Endothelial cell of umbilical vein (primary cell): ENCODE measurements at regions not wholly inside any gene's neighbourhood (a gene's known extent, or its start where the extent isn't known, plus 50 kb on each side); places are given as distances from the start of the nearest gene placed in this dataset.

Experiments used
- BruUV-seq: library from RNA; stranded (reverse); fragments of 400-500 nt; replicated peaks from 2 replicates; lab custom pipeline; 2021; lab: Mats Ljungman, UMichigan
- CTCF ChIA-PET: fragments of 300-600, 350-600 bp; sonication (Branson Sonifier 250); formaldehyde crosslinking; loops from one replicate; lab custom pipeline; 2021; ENCODE audit warnings: antibody characterized with exemption, inconsistent platforms; lab: Charles Lee
- POLR2A ChIA-PET: fragments of 300-600, 350-600 bp; sonication (Branson Sonifier 250); formaldehyde crosslinking; loops from one replicate; lab custom pipeline; 2021; ENCODE audit warnings: antibody characterized with exemption, inconsistent platforms; lab: Charles Lee
- DNase-seq: peaks from one replicate; pipeline ENCODE4 v3.0.0-alpha.2; 2011; ENCODE audit warnings: low read depth, low spot score
- FAIRE-seq: peaks from 2 replicates; lab custom pipeline; 2011; peaks lifted over from hg19 to GRCh38; lab: Jason Lieb, UNC
- H2AFZ ChIP-seq: 2 replicates; pipeline ENCODE4 v1.6.0; 2012; ENCODE audit warnings: low read depth, low read length, control low read depth, inconsistent platforms
- H3K27ac ChIP-seq: 2 replicates; pipeline ENCODE4 v1.5.1; 2011; ENCODE audit warnings: low read depth, mild to moderate bottlenecking, control low read depth, low read length, moderate library complexity; ENCODE audit not compliant: insufficient read depth
- H3K27me3 ChIP-seq, 2 experiments: 2 replicates each; pipeline versions ENCODE4 v1.6.0 to v1.6.1; 2011; ENCODE audit warnings: low read length in 2 of 2, mixed read lengths in 1 of 2; ENCODE audit not compliant: control insufficient read depth in 2 of 2, insufficient read depth in 2 of 2
- H3K36me3 ChIP-seq, 2 experiments: 2 replicates in 1 of 2; 3 replicates in 1 of 2; pipeline ENCODE4 v1.5.1; 2011; ENCODE audit warnings: low read length in 2 of 2, mild to moderate bottlenecking in 1 of 2, moderate library complexity in 1 of 2; ENCODE audit not compliant: control insufficient read depth in 2 of 2, insufficient read depth in 2 of 2; ENCODE audit errors: extremely low read depth in 1 of 2
- H3K4me1 ChIP-seq: 3 replicates; pipeline ENCODE4 v1.5.1; 2011; ENCODE audit warnings: mild to moderate bottlenecking, low read length; ENCODE audit not compliant: control insufficient read depth, insufficient read depth; ENCODE audit errors: extremely low read depth
- H3K4me2 ChIP-seq: 2 replicates; pipeline ENCODE4 v1.6.1; 2011; ENCODE audit warnings: low read length, control low read depth, mixed read lengths; ENCODE audit not compliant: insufficient read depth
- H3K4me3 ChIP-seq, 3 experiments: fragments of 200-600 bp in 1 of 3; sonication (generic), shearing (Covaris generic) in 1 of 3; replicated peaks in 1 of 3; 2 replicates each; pipeline ENCODE4 v1.5.1; 2011 to 2016; ENCODE audit warnings: control low read depth in 3 of 3, low read length in 3 of 3, mild to moderate bottlenecking in 2 of 3, inconsistent platforms in 1 of 3, low read depth in 1 of 3, moderate library complexity in 1 of 3; ENCODE audit not compliant: insufficient read depth in 1 of 3
- H3K79me2 ChIP-seq: 2 replicates; pipeline ENCODE4 v1.6.0; 2012; ENCODE audit warnings: low read length, inconsistent platforms; ENCODE audit not compliant: control insufficient read depth, insufficient read depth
- H3K9ac ChIP-seq: replicated peaks from 2 replicates; pipeline ENCODE3; 2011; ENCODE audit warnings: low read length, control low read depth; ENCODE audit not compliant: insufficient read depth; ENCODE audit errors: extremely low read depth
- H3K9me1 ChIP-seq: replicated peaks from 3 replicates; pipeline ENCODE4 v1.6.0; 2011; ENCODE audit warnings: mild to moderate bottlenecking, low read length; ENCODE audit not compliant: control insufficient read depth, insufficient read depth; ENCODE audit errors: extremely low read depth
- H3K9me3 ChIP-seq: replicated peaks from 2 replicates; pipeline ENCODE4 v1.5.1; 2012; ENCODE audit warnings: low read length, inconsistent platforms; ENCODE audit not compliant: control insufficient read depth, insufficient read depth
- H4K20me1 ChIP-seq: replicated peaks from 2 replicates; pipeline ENCODE3; 2011; ENCODE audit warnings: mild to moderate bottlenecking, low read length; ENCODE audit not compliant: control insufficient read depth, insufficient read depth; ENCODE audit errors: extremely low read depth
- CTCF ChIP-seq, 2 donors: IDR thresholded peaks; 1 replicate in 1 of 2; 2 replicates in 1 of 2; pipeline ENCODE4 v1.5.1; 2011; ENCODE audit warnings: low read length in 2 of 2, mild to moderate bottlenecking in 2 of 2, moderate library complexity in 2 of 2, control low read depth in 1 of 2, inconsistent platforms in 1 of 2, low read depth in 1 of 2; ENCODE audit not compliant: insufficient read depth in 1 of 2; ENCODE audit errors: extremely low read depth in 1 of 2
- EZH2 ChIP-seq: IDR thresholded peaks from 2 replicates; pipeline ENCODE4 v1.6.1; 2012; ENCODE audit warnings: borderline replicate concordance, low read depth, mild to moderate bottlenecking, moderate library complexity, low read length, inconsistent platforms; ENCODE audit not compliant: severe bottlenecking
- FOS ChIP-seq: IDR thresholded peaks from 2 replicates; pipeline ENCODE4 v1.6.1; 2011; ENCODE audit warnings: mild to moderate bottlenecking, low read length, moderate library complexity, borderline replicate concordance; ENCODE audit not compliant: insufficient read depth
- GATA2 ChIP-seq: IDR thresholded peaks from 2 replicates; pipeline ENCODE4 v1.7.0; 2011; ENCODE audit warnings: low read depth, mild to moderate bottlenecking, moderate library complexity, mixed read lengths, low read length; ENCODE audit not compliant: insufficient read length, insufficient read depth
- JUN ChIP-seq: IDR thresholded peaks from 2 replicates; pipeline ENCODE4 v1.6.1; 2011; ENCODE audit warnings: borderline replicate concordance, low read depth; ENCODE audit not compliant: insufficient read length, insufficient read depth
- MYC ChIP-seq: IDR thresholded peaks from one replicate; pipeline ENCODE4 v1.6.1; 2011; ENCODE audit warnings: mild to moderate bottlenecking, low read depth, low read length
- POLR2A ChIP-seq: IDR thresholded peaks from 2 replicates; pipeline ENCODE4 v1.6.1; 2012; ENCODE audit warnings: low read depth, mild to moderate bottlenecking, control low read depth, low read length
- POLR2AphosphoS5 ChIP-seq: IDR thresholded peaks from 2 replicates; pipeline ENCODE4 v1.6.1; 2012; ENCODE audit warnings: low read depth, mild to moderate bottlenecking, control low read depth, low read length, moderate library complexity; ENCODE audit not compliant: insufficient read depth
- dilution Hi-C: fragments of 300-500 bp; cut with MboI; formaldehyde crosslinking; loops from one replicate; pipeline ENCODE4 v1.15.0; 2019; ENCODE audit warnings: low sequenced_read_pairs; ENCODE audit not compliant: extremely low pct_ligation_motif_present
- intact Hi-C: fragments of 100-400 bp; cut with micrococcal nuclease; formaldehyde crosslinking; loops from one replicate; pipeline ENCODE4 v1.10.0; 2022
- TF ChIP-seq, protein P1 (sequence below): IDR thresholded peaks from 2 replicates; pipeline ENCODE4 v1.6.1; 2011; ENCODE audit not compliant: insufficient read depth, insufficient read length

DNA sequence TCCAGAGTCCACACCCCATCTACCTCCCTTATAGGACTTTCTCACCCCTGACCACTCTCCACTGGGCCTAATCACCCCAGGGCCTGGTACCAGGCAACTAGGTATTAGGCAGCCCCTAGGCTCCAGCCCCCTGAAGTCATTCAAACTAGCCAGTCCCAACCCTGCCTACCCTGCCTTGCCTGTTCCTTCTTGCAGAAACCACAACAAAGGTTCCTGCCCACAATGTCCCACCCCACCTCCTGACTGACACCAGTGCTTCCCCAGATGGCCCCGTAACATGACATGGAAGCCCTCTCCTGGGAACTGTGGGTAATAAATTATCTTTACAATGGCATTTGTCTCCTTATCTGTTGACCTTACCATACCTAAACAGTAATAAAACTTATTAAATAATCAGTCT lies 100.6 kb upstream of the PDE1C start:
- DNase-seq (no peak), FAIRE-seq (no peak)
- no peaks in the 10 kb centered on the region for H3K79me2 ChIP-seq
- H3K4me3 ChIP-seq: no peak overlapping the region
- H3K4me2 ChIP-seq: no peak overlapping the region
- H3K27me3 ChIP-seq: peaks cover 0 to 5% of the 10 kb centered on the region in 2 experiments
- no peaks in the 10 kb centered on the region for H3K36me3 ChIP-seq
- H3K9me1 ChIP-seq: no peaks in the 10 kb centered on the region
- no peak overlapping the region for H3K9ac ChIP-seq
- H3K27ac ChIP-seq: no peak overlapping the region
- no peak overlapping the region for H2AFZ ChIP-seq
- intact Hi-C loops (no loop called here), dilution Hi-C loops (no loop called here)
- H3K4me1 ChIP-seq: no peaks in the 10 kb centered on the region
- ChIA-PET POLR2A (no interaction called here), CTCF (no interaction called here)
- no peaks in the 10 kb centered on the region for H3K9me3 ChIP-seq
- TF ChIP-seq CTCF (IDR thresholded peaks at IDR 0.05; ENCODE audit: extremely low read depth in 1 of 2, insufficient read depth in 1 of 2, low read depth in 1 of 2, low read length in 2 of 2) (no peak), POLR2AphosphoS5 (no peak), EZH2 (no peak), POLR2A (no peak), JUN (no peak), FOS (no peak), GATA2 (no peak), MYC (no peak)
- TF ChIP-seq, protein P1, sequence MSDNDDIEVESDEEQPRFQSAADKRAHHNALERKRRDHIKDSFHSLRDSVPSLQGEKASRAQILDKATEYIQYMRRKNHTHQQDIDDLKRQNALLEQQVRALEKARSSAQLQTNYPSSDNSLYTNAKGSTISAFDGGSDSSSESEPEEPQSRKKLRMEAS: no peak
- BruUV-seq: no TSS peak
- no peaks in the 10 kb centered on the region for H4K20me1 ChIP-seq
